ENCODE measurements at regions not wholly inside any gene's neighbourhood (a gene's known extent, or its start where the extent isn't known, plus 50 kb on each side); places are given as distances from the start of the nearest gene placed in this dataset.

- no peak for TF ChIP-seq EZH2 (IDR thresholded peaks at IDR 0.05; ENCODE audit: low read length)
- no peak for TF ChIP-seq CTCF (optimal IDR thresholded peaks at IDR 0.05 in 1 of 3, IDR thresholded peaks at IDR 0.05 in 1 of 3, conservative IDR thresholded peaks at IDR 0.05 in 1 of 3; ENCODE audit: extremely low read depth in 1 of 3, insufficient read depth in 2 of 3, low read length in 3 of 3)
These were observed 183.9 kb upstream of the SOX5 start for GRCh38 chr12:24133384-24133783.

Data from keratinocyte (primary cell).